HG03442 (cell line): ENCODE measurements at regions not wholly inside any gene's neighbourhood (a gene's known extent, or its start where the extent isn't known, plus 50 kb on each side); places are given as distances from the start of the nearest gene placed in this dataset.
"Not testable (repeated sequence)": the region's sequence is repeated elsewhere in the genome, so short reads cannot be mapped to it uniquely, and the experiment has no call there.

Experiments used
- ATAC-seq: cut with Tn5 transposase; IDR thresholded peaks from one replicate; pipeline ENCODE4 v1.9.1; 2021; ENCODE audit warnings: mild to moderate bottlenecking, moderate library complexity; ENCODE audit not compliant: unreplicated experiment

DNA sequence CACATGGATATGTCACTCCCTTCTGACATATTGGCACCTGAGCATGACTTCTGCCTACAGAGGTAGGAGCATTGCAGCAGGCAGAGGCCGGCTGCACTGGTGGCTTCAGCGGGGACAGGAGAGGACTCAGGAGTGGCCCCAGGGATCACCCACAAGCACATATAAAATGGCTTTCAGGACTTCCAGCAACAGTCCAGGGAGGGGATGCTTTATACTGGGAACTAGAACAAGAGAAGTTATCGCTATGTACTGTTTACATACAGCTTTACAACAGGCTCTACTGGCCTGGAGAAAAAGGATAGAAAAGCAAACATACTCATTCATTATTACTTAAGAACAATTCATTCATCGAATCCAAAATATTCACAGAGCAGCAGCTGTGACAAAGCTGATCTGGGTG, 337.8 kb downstream of the THBS2 start:
- no peak for ATAC-seq

DNA sequence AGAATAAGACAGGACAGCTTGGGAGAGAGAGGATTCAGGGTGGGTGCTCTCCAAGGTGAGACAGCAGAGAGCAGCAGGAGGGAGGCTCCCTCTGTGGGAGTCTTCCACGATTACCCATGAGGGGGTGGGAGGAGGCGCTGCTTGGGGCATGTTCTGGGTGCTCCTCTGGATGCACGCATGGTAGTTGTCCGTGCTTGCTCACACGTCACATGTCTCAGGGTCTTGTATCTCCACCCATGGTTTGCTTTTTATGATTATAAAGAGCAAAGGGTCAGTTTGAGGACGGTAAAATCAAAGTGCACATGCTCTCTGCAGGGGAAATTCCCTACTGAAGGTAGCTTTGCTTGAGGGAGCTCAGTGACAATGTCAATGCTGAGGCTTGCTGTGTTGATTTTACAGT, 338.4 kb downstream of the THBS2 start:
- ATAC-seq: no peak

DNA sequence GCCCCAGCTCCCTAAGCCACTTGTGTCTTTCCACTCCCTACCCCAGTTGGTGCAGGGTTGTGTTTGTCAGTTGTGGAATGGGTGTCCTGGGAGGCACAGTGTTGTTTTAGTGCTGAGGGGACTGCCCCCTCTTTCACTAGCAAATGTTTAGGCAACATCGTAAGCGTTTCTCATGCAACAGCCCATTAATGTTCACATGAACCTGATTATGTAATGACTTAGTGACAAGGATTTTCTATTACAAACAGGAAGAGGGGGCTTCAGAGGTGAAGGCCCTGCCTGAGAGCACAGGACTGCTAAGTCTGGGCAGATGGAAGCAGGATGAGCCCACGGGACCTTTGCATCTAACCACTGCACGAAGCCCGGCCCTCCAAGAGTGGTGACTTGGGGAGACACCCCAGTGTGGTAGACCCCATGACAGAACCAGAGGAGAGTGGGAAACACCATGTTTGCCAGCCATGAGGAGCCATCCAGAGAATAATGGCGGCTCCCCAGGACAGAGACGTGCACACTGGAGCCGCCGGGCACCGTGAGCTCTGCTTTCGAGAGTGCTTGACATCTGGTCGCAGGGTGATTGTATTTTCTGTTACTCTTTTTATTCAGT, 339.7 kb downstream of the THBS2 start:
- ATAC-seq: no peak

- ATAC-seq: not testable (repeated sequence)
Measured at GRCh38 chr6:168913231-168913865, 340.3 kb downstream of the THBS2 start.

GRCh38 chr6:168909288-168909687, 344.4 kb downstream of the THBS2 start:
- no peak for ATAC-seq

DNA sequence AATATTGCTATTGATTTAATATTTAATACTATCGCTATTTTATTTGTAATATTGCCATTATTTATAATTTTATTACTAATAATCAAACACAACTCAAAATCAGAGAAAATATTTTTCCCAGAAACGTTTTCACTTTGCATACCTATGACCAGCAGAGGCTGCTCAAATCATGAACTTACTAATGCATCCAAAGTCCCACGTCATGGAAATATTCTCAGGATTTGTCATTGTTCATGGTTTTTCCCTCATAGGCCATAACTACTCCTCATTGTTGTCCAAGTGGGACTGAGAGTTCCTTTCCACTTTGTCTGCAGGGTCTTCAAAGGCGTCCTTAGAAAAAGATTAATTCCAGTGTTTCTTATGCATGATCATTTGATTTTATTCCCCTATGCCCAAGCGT, 344.8 kb downstream of the THBS2 start:
- ATAC-seq: no peak

DNA sequence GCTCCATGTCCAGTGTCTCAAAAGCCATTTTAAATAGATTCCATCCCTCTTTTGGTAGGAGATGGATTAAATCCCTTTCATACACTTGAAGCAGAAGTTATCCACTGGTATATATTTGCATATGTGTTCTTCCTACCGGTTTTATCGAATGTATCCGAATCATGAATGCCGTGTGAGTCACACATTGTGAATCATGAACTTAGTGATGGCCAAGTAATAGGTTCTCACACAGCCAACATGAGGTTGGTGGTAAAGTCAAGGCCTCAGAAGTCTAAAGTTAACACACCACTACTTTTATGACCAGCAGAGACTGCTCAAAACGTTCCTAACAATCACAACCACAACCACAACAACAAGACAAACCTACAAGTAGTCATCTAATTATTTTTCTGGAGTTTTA, 345.5 kb downstream of the THBS2 start:
- no peak for ATAC-seq

DNA sequence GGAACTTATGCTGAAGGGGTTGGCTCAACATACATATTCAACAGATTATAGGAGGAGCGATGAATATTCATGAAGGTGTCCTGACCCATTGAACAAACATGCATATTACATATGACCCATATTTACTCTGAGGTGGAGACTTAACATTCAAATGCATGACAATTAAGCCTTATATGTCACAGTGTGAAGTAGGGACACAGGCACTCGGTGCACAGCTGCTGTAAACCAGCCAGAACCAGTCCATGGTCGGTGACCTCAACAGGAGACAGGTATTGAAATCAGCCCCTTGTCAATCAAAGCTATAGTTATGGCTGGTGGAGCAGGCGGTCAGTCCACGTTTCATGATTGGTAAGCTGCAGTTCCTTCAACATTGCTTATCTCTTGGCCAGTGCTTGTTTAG, 347.3 kb downstream of the THBS2 start:
- no peak for ATAC-seq

DNA sequence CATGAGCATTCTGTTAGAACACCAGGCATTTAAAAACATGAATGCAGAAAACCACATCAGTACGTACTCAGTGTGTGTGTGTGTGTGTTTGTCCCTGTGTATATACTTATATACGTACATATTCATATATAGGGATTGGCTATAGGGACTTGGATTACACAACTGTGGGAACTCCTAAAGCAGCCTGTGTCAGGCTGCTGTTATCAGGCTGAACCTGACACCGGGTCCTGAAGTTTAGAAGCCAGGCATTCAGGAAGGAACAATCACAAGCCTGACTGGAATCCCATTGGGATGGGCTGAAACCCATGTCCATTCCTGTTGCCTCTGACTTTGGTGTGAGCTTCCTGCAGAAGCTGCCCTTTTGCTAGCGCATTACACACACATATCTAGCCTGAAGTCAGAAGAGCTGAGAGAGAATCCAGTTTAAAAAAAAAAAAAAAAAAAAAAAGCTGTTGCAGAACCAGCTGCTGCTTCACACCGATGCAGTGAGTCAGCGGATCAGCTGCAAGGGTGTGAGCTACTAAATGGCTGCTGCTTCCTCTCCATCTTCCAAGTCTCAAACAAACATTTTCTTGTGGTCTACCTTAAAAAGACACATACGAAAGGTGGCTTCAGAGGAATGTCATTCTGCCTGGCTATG, 348.1 kb downstream of the THBS2 start:
- ATAC-seq: no peak

- no peak for ATAC-seq
Measured at GRCh38 chr6:168903613-168904345, 349.9 kb downstream of the THBS2 start.

DNA sequence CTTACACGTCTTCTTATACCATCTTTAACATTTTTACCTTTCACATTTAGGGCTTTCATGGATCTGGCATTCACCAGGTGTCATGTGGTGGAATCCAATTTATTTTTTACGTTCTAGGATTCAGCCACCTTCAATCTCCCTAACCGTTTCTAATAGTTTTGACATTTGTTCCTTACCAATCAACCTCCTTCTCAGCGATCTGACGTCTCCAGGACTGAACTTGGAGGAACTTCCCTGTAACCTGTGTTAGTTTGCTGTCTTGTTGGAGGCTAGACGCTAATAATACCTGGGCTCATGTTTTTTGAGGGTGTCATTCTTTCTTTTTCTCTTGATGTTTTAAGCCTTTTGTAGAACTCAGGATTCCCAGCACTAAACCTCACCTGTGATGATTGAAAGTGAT, 351.6 kb downstream of the THBS2 start:
- ATAC-seq: no peak

DNA sequence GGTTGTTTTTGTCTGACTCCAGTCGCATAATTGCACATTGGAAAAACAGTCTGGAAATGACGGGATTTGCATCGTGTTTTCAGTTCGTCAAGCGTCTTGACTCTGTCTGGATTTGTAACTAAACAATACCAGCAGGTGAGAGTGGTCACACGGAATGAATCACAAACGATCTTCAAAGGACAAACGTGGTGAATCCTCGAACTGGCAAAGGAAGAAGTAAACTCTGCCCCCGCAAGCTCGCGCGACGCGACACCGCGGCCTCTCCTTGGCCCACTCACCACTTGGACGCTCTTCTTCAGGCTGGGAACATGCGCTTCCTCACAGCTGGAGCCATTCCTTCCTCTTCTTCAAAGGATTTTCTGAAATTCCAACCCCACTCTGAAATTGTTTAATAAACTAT, 352.6 kb downstream of the THBS2 start:
- ATAC-seq: no peak

GRCh38 chr6:168896321-168896720, 357.3 kb downstream of the THBS2 start:
- no peak for ATAC-seq

- ATAC-seq: peak; percentile 99
Measured at GRCh38 chr6:168895102-168895812, 358.4 kb downstream of the THBS2 start.

DNA sequence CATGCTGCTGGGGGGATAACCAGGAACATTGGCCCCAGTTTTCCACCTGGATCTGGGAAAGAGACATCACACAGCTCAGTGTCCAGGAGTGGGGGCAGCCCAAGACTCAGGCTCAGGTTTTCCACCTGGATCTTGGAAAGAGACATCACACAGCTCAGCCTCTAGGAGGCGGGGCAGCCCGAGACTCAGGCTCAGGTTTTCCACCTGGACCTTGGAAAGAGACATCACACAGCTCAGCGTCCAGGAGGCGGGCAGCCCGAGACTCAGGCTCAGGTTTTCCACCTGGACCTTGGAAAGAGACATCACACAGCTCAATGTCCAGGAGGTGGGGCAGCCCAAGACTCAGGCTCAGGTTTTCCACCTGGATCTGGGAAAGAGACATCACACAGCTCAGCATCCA, 361.6 kb downstream of the THBS2 start:
- ATAC-seq: no peak

DNA sequence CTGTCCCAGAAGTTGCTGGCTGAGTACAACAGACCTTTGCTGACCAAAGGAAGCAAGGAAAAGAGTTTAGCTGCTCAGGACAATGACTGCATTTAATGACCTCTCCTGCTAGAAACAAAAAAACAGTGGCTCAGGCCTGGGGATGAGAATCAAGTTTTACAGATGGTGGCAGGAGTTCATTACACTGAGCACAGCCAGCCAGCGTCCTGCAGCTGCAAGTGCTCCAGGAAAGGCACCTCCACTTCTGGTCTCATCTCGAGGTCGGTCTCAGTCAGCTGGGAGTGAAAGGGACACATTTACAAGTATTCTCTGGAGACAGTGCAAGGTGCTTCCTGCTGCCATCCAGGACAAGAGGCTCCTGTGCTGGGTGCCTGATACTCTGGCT, 362.7 kb downstream of the THBS2 start:
- ATAC-seq: no peak

- ATAC-seq: no peak
Measured at GRCh38 chr6:168890306-168890980, 363.2 kb downstream of the THBS2 start.

DNA sequence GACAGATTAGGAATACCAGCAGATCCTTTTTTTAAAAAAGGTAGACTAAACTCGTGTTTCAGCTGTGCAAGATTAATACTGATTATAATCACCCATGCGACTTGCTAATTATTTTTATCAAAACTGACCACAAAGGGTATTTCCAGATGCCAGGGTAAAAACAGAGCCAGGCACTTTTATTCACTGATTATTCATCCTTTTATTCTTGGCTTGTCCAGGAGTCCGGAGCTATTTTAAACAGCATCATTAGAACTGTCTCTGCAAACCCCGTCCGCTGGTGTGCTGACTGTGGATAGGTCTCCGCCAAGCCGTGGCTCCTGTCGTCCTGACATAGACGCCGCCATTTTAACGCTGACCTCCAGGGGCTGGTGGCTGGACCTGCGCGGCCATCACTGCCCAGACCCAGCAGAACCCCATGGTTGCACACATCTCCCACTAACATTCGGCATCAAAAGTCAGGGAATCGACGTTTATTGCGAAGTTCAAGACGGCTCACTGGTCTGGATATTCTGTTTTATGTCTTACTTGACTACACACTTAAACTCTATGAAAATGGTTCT, 364.8 kb downstream of the THBS2 start:
- no peak for ATAC-seq

DNA sequence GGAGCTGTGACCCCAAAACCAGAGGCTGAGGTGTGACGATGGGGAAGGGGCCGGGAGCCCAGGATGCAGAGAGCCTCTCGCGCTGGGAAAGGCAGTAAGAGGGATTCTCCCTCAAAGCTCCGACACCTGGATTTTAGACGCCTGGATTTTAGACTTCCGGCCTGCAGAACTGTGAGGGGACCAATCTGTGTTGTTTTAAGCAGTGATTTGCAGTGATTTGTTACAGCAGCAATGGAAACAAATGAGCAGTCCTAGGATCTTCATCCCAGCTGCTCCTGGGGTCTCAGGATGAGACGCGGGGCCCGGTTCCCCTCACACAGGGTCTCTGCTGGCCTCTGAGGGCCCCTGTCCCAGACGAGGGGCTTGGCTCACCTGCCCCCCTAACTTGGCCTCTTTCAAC, 365.5 kb downstream of the THBS2 start:
- no peak for ATAC-seq

DNA sequence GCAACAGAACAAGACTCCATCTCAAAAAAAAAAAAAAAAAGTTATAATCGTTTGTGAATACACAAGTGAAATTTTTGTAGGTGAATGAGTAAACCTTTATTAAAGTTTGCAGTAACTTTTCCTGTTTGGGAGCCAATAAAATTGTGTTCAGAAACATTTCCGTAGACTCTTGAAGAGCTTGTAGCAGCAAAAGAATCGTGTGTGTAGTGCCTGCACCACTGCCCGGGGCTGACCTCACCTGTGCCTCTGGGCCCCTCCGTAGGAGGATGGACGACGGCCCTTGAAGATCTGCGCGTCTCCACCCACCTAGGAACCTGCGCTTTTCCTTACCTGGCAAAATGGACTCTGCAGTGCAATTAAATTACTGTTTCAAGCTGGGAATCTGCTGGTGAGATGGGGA, 366.0 kb downstream of the THBS2 start:
- ATAC-seq: no peak
